Neural progenitor cell (in vitro differentiated cells): ENCODE measurements at regions not wholly inside any gene's neighbourhood (a gene's known extent, or its start where the extent isn't known, plus 50 kb on each side); places are given as distances from the start of the nearest gene placed in this dataset.

Experiments used
- EZH2 ChIP-seq: fragments of 200-600 bp; sonication (generic); IDR thresholded peaks from 2 replicates; pipeline ENCODE4 v1.6.1; 2017; ENCODE audit warnings: antibody characterized with exemption, mild to moderate bottlenecking, moderate library complexity
- EZH2phosphoT487 ChIP-seq: fragments of 200-600 bp; sonication (generic); IDR thresholded peaks from 2 replicates; pipeline ENCODE4 v1.6.1; 2017; ENCODE audit warnings: antibody characterized with exemption
- TF ChIP-seq, protein P1 (sequence below): fragments of 200-600 bp; sonication (generic); IDR thresholded peaks from 2 replicates; pipeline ENCODE4 v1.5.1; 2017; ENCODE audit warnings: antibody characterized with exemption, mild to moderate bottlenecking

DNA sequence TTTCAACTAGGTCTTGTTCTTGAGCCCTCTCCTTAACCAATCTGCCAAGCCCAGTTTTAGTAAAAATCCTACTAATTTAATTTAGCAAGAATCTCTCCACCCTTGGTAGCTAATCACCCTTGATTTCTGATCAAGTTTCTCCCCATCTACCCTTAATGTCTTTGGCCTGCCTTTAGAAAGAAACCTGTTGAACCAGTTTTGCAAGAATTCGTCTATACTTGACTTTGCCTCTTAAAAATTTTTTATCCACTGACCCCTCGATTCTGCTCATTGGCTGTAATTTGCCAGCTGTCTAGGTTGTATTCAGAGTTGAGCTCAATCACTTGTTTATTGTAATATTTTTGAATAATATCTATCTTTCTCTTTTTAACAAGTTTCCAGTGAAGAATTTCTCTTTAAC is 1138.5 kb downstream of the CDH11 start:
- TF ChIP-seq, protein P1, sequence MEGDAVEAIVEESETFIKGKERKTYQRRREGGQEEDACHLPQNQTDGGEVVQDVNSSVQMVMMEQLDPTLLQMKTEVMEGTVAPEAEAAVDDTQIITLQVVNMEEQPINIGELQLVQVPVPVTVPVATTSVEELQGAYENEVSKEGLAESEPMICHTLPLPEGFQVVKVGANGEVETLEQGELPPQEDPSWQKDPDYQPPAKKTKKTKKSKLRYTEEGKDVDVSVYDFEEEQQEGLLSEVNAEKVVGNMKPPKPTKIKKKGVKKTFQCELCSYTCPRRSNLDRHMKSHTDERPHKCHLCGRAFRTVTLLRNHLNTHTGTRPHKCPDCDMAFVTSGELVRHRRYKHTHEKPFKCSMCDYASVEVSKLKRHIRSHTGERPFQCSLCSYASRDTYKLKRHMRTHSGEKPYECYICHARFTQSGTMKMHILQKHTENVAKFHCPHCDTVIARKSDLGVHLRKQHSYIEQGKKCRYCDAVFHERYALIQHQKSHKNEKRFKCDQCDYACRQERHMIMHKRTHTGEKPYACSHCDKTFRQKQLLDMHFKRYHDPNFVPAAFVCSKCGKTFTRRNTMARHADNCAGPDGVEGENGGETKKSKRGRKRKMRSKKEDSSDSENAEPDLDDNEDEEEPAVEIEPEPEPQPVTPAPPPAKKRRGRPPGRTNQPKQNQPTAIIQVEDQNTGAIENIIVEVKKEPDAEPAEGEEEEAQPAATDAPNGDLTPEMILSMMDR, result no peak
- TF ChIP-seq EZH2, result no peak
- TF ChIP-seq EZH2phosphoT487, result no peak
